GM12878 (cell line): ENCODE measurements at regions not wholly inside any gene's neighbourhood (a gene's known extent, or its start where the extent isn't known, plus 50 kb on each side); places are given as distances from the start of the nearest gene placed in this dataset.

ENCODE experiments used
- BCL11A ChIP-seq: IDR thresholded peaks from 2 replicates; pipeline ENCODE4 v1.6.1; 2011; ENCODE audit warnings: low read depth, low read length
- CBX5 ChIP-seq: sonication (generic); IDR thresholded peaks from 2 replicates; pipeline ENCODE4 v1.6.1; 2016; ENCODE audit warnings: low read depth, moderate library complexity, mild to moderate bottlenecking, inconsistent platforms
- CHD4 ChIP-seq: fragments of 200-600 bp; sonication (generic); IDR thresholded peaks from 2 replicates; pipeline ENCODE4 v1.6.1; 2016; ENCODE audit warnings: mild to moderate bottlenecking
- CTCF ChIP-seq, 3 experiments: IDR thresholded peaks in 2 of 3; conservative IDR thresholded peaks in 1 of 3; 2 replicates each; pipeline ENCODE4 v1.5.1; 2011; ENCODE audit warnings: low read depth in 3 of 3, low read length in 3 of 3, mild to moderate bottlenecking in 3 of 3, control low read depth in 2 of 3, moderate library complexity in 2 of 3, inconsistent platforms in 1 of 3, mixed read lengths in 1 of 3; ENCODE audit not compliant: control insufficient read depth in 2 of 3, insufficient read depth in 1 of 3; ENCODE audit errors: extremely low read depth in 1 of 3
- EZH2 ChIP-seq: IDR thresholded peaks from 2 replicates; pipeline ENCODE4 v1.6.1; 2012; ENCODE audit warnings: low read depth, mild to moderate bottlenecking, control low read depth, inconsistent platforms, low read length, borderline replicate concordance; ENCODE audit not compliant: control insufficient read depth
- FOS ChIP-seq: IDR thresholded peaks from 3 replicates; pipeline ENCODE4 v1.6.1; 2011; ENCODE audit warnings: borderline replicate concordance; ENCODE audit not compliant: insufficient read length; ENCODE audit errors: extremely low read depth
- POLR2AphosphoS2 ChIP-seq: IDR thresholded peaks from 2 replicates; pipeline ENCODE4 v1.6.1; 2011; ENCODE audit warnings: low read depth, mild to moderate bottlenecking, low read length, improper control_type of control experiment, moderate library complexity
- SPI1 ChIP-seq: IDR thresholded peaks from 2 replicates; pipeline ENCODE4 v1.6.1; 2011; ENCODE audit warnings: low read depth, mild to moderate bottlenecking, low read length, moderate library complexity, borderline replicate concordance; ENCODE audit not compliant: insufficient read depth
- SUZ12 ChIP-seq: fragments of 200-600 bp; sonication (generic); IDR thresholded peaks from one replicate; pipeline ENCODE4 v1.6.1; 2018; ENCODE audit warnings: antibody characterized with exemption, mild to moderate bottlenecking; ENCODE audit not compliant: unreplicated experiment
- TAF1 ChIP-seq: IDR thresholded peaks from 2 replicates; pipeline ENCODE4 v1.6.1; 2011; ENCODE audit warnings: mild to moderate bottlenecking, low read depth, low read length, borderline replicate concordance
- ZBTB11 ChIP-seq: fragments of 450-650 bp; formaldehyde crosslinking; IDR thresholded peaks from 2 replicates; pipeline ENCODE4 v1.5.0; 2022; ENCODE audit warnings: mild to moderate bottlenecking, missing genetic modification characterization
- ZBTB33 ChIP-seq: fragments of 450-650 bp; IDR thresholded peaks from 2 replicates; pipeline ENCODE4 v1.6.1; 2017; ENCODE audit warnings: mild to moderate bottlenecking
- ZNF274 ChIP-seq: IDR thresholded peaks from one replicate; pipeline ENCODE4 v1.8.0; 2011; ENCODE audit not compliant: insufficient read length, insufficient read depth
- TF ChIP-seq, protein P1 (sequence below): IDR thresholded peaks from 2 replicates; pipeline ENCODE4 v1.6.1; 2012; ENCODE audit warnings: low read depth, low read length, improper control_type of control experiment

GRCh38 chr6:130585587-130585986, 219.8 kb downstream of the TMEM200A start:
- TF ChIP-seq EZH2 (no peak), CTCF (IDR thresholded peaks at IDR 0.05 in 2 of 3, conservative IDR thresholded peaks at IDR 0.05 in 1 of 3; ENCODE audit: control insufficient read depth in 2 of 3, extremely low read depth in 1 of 3, insufficient read depth in 1 of 3, low read depth in 3 of 3, low read length in 3 of 3) (no peak), POLR2AphosphoS2 (no peak), BCL11A (no peak), TAF1 (no peak), FOS (no peak), ZNF274 (no peak), SPI1 (no peak), ZBTB11 (CRISPR knock-in tag) (no peak), CBX5 (no peak), SUZ12 (no peak), ZBTB33 (no peak), CHD4 (no peak)
- TF ChIP-seq, protein P1, sequence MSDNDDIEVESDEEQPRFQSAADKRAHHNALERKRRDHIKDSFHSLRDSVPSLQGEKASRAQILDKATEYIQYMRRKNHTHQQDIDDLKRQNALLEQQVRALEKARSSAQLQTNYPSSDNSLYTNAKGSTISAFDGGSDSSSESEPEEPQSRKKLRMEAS: no peak
